ENCODE measurements at regions not wholly inside any gene's neighbourhood (a gene's known extent, or its start where the extent isn't known, plus 50 kb on each side); places are given as distances from the start of the nearest gene placed in this dataset.

DNA sequence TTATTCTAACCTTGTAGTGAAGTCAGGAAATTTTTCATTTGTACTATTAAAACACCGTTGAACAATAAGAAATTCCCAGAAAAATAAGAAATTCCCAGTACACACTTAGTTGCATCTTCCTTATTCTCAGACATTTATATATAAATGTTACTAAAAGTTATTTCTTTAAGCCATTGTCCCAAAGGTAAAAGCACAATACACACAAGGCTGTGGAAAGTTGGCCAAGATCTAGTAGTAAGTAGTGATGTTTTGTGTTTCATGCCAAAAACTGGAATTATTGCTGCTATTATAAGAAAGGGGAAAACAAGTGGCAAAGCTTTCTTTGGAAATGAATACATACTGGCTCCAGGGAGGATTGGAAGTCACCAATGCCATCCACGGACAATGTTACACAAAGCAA lies 802.5 kb upstream of the DPPA4 start:
- Mint-ChIP-seq H3K4me3 (no peak overlapping the region), H3K27me3 (ENCODE audit: insufficient read depth) (no peaks in the 10 kb centered on the region), H3K36me3 (ENCODE audit: low read depth) (no peaks in the 10 kb centered on the region), H3K4me1 (ENCODE audit: low read depth) (no peaks in the 10 kb centered on the region), H3K27ac (no peak overlapping the region), H3K9me3 (no peaks in the 10 kb centered on the region)
- DNase-seq (ENCODE audit: low spot score): no peak
- intact Hi-C loops (cut with micrococcal nuclease): no loop called here

DNA sequence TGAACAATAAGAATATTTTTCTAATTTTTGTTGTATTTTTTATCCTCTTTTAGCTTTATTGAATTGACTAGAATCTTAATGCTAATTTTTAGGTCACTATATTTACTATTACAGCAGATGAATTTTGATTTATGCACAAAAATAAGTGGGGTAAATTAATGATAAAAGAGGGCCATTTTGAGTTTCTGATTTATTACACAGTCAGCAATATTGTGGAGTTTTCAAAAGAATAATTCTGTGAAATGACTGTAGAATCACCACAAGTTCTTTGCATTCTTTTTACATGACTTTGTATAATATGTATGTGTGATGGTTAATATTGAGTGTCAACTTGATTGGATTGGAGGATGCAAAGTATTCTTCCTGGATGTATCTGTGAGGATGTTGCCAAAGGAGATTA lies 812.4 kb upstream of the DPPA4 start:
- Mint-ChIP-seq H3K27ac (no peak overlapping the region), H3K4me1 (ENCODE audit: low read depth) (no peaks in the 10 kb centered on the region), H3K27me3 (ENCODE audit: insufficient read depth) (no peaks in the 10 kb centered on the region), H3K36me3 (ENCODE audit: low read depth) (no peaks in the 10 kb centered on the region), H3K4me3 (no peak overlapping the region), H3K9me3 (no peaks in the 10 kb centered on the region)
- DNase-seq (ENCODE audit: low spot score): no peak
- intact Hi-C loops (cut with micrococcal nuclease): no loop called here

DNA sequence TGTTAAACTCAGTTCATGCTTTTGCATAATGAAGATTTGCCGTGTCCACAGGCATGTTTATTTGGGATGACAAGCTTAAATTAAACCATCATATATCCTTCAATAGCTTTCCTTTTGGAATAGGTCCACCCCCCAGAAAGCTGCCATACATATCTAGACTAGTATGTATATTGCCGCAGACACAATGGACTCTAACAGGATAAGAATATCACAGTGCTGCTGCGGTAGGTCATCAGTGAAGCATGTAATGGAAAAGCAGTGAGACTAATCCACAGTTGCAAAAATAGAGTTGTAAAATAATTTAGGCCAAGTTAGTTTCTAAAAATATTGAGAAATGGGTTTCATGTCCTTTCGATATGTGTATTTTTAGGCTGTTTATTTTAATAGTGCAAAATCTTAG lies 819.9 kb upstream of the DPPA4 start:
- intact Hi-C loops (cut with micrococcal nuclease): no loop called here
- no peaks in the 10 kb centered on the region for H3K4me1 Mint-ChIP-seq (ENCODE audit: low read depth)
- H3K4me3 Mint-ChIP-seq: no peak overlapping the region
- no peak overlapping the region for H3K27ac Mint-ChIP-seq
- no peaks in the 10 kb centered on the region for H3K36me3 Mint-ChIP-seq (ENCODE audit: low read depth)
- H3K27me3 Mint-ChIP-seq (ENCODE audit: insufficient read depth): no peaks in the 10 kb centered on the region
- DNase-seq (ENCODE audit: low spot score): no peak
- no peaks in the 10 kb centered on the region for H3K9me3 Mint-ChIP-seq

DNA sequence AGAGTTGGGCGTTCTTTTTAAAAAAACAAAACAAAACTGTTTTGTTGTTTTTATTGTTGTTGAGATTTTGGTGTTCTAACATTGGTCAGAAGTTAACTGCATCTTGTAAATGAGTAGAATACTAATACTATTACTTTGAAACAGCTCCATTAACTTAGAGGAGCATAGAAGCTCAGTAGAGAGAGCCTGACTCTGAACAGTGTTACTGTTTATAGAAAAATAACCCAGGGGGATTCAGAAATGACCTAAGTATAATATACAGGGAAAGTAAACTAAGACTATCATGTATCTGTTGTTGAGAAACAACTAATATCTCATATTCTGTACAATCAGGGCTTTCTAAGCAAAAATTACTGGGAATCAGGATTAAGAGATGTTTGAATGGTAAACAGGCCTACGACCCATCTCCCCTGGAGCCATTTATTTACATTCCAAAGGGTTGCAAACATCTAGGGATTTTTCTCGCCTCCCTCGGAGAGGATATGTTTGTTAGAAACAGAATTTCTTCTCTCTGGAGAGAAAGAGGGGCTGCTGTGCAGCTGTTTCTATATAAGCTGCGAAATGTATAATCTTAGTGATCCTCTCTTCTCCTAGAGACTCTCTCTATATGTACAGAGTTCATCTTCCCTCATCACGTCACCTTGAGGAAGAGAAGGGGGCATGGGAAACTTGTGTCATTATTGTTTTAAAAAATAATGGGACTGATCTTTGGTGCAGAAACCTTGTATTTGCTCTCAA lies 827.5 kb upstream of the DPPA4 start:
- Mint-ChIP-seq H3K27me3 (ENCODE audit: insufficient read depth) (no peaks in the 10 kb centered on the region), H3K4me3 (no peak overlapping the region), H3K36me3 (ENCODE audit: low read depth) (no peaks in the 10 kb centered on the region), H3K27ac (no peak overlapping the region), H3K4me1 (ENCODE audit: low read depth) (no peaks in the 10 kb centered on the region), H3K9me3 (no peaks in the 10 kb centered on the region)
- no peak for DNase-seq (ENCODE audit: low spot score)
- intact Hi-C loops (cut with micrococcal nuclease): no loop called here

DNA sequence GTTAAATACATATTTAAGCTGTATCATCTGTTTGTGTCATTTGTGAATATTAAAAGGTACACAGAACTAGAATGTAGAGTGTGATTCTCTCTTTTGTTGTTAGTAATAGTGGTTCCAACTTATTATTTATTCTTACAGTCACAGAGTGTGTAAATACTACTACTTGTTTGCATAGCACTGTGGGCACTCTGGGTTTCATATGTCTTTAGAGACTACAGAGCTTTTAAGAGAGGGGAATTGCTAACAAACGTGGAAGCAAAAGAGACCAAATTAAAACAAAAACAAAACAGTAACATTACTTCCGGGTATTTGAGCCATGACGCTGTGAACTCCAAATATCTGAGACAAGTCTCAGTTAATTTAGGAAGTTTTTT lies 828.0 kb upstream of the DPPA4 start:
- Mint-ChIP-seq H3K36me3 (ENCODE audit: low read depth) (no peaks in the 10 kb centered on the region), H3K4me1 (ENCODE audit: low read depth) (no peaks in the 10 kb centered on the region), H3K27me3 (ENCODE audit: insufficient read depth) (no peaks in the 10 kb centered on the region), H3K4me3 (no peak overlapping the region), H3K27ac (no peak overlapping the region), H3K9me3 (no peaks in the 10 kb centered on the region)
- no peak for DNase-seq (ENCODE audit: low spot score)
- intact Hi-C loops (cut with micrococcal nuclease): no loop called here

DNA sequence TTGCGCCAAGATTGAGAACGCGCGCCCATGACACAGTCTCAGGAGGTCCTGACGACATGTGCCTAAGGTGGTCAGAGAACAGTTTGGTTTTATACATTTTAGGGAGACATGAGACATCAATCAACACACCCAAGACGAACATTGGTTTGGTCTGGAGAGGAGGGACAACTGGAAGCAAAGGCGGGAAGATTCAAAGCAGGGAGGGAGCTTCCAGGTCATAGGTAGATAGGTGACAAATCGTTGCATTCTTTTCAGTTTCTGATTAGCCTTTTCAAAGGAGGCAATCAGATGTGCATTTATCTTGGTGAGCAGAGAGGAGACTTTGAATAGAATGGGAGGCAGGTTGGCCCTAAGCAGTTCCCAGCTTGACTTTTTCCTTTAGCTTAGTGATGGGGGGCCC lies 828.4 kb upstream of the DPPA4 start:
- no peaks in the 10 kb centered on the region for H3K9me3 Mint-ChIP-seq
- H3K36me3 Mint-ChIP-seq (ENCODE audit: low read depth): no peaks in the 10 kb centered on the region
- H3K27me3 Mint-ChIP-seq (ENCODE audit: insufficient read depth): no peaks in the 10 kb centered on the region
- no peaks in the 10 kb centered on the region for H3K4me1 Mint-ChIP-seq (ENCODE audit: low read depth)
- intact Hi-C loops (cut with micrococcal nuclease): no loop called here
- DNase-seq (ENCODE audit: low spot score): no peak
- no peak overlapping the region for H3K4me3 Mint-ChIP-seq
- H3K27ac Mint-ChIP-seq: no peak overlapping the region

DNA sequence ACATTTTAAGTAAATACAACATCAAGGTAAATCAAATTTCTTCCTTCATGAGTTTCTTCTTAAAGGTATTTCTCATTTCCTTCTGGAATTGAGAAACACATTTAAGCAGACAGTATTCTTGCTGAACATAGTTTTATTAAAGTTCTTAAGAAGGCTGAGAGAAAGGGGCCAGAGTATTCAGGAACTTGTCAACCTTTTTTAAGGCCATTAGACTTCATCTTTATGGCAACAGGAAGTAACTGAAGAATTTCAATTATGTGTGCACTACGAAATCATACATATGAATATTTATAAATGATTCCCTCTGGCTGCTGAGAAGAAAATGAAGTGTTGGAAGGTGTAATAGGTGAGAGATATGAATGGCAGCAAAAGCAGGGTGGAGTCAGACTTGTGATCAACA lies 829.4 kb upstream of the DPPA4 start:
- Mint-ChIP-seq H3K36me3 (ENCODE audit: low read depth) (no peaks in the 10 kb centered on the region), H3K27ac (no peak overlapping the region), H3K4me3 (no peak overlapping the region), H3K4me1 (ENCODE audit: low read depth) (no peaks in the 10 kb centered on the region), H3K27me3 (ENCODE audit: insufficient read depth) (no peaks in the 10 kb centered on the region), H3K9me3 (no peaks in the 10 kb centered on the region)
- DNase-seq (ENCODE audit: low spot score): no peak
- intact Hi-C loops (cut with micrococcal nuclease): no loop called here

DNA sequence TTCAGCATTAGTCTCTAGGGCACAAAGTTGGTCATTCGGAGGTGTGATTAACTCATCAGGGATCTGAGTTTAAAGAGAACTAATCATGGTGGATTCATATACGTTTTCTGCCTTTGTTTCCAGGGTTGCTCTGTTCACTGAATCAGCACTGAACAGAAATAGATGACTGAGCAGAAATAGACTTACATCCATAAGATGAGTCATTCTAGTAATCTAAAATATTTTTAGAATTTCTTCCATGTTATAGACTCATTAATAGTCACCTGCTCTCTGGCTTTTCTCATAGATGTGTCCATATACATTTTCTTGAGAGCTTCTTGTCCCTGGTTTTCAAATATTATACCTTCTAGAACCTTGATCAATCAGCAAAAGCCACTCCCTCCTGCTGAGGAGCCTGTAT lies 837.6 kb upstream of the DPPA4 start:
- no peaks in the 10 kb centered on the region for H3K36me3 Mint-ChIP-seq (ENCODE audit: low read depth)
- no peak overlapping the region for H3K4me3 Mint-ChIP-seq
- no peak overlapping the region for H3K27ac Mint-ChIP-seq
- H3K4me1 Mint-ChIP-seq (ENCODE audit: low read depth): no peaks in the 10 kb centered on the region
- intact Hi-C loops (cut with micrococcal nuclease): no loop called here
- no peak for DNase-seq (ENCODE audit: low spot score)
- no peaks in the 10 kb centered on the region for H3K9me3 Mint-ChIP-seq
- no peaks in the 10 kb centered on the region for H3K27me3 Mint-ChIP-seq (ENCODE audit: insufficient read depth)

DNA sequence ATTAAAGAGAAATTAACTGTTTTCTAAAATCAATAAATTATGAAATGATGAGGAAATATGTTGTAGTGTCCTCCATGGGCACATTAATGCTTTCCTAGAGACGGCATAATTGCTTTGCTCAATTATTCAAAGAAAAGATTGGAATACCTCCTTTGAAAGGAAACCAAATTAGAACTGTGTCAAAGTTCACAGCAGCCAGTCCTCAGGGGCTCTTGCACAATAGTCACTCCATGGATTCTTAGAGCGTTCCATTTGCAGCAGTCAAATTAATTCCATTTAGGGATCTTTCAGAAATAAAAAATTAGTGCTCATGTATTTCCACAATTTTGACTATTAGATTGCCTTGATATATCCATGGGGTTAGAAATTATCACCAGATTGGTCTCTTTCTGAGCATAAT lies 841.6 kb upstream of the DPPA4 start:
- Mint-ChIP-seq H3K4me3 (no peak overlapping the region), H3K27ac (no peak overlapping the region), H3K27me3 (ENCODE audit: insufficient read depth) (no peaks in the 10 kb centered on the region), H3K36me3 (ENCODE audit: low read depth) (no peaks in the 10 kb centered on the region), H3K9me3 (no peaks in the 10 kb centered on the region), H3K4me1 (ENCODE audit: low read depth) (no peaks in the 10 kb centered on the region)
- intact Hi-C loops (cut with micrococcal nuclease): no loop called here
- no peak for DNase-seq (ENCODE audit: low spot score)

DNA sequence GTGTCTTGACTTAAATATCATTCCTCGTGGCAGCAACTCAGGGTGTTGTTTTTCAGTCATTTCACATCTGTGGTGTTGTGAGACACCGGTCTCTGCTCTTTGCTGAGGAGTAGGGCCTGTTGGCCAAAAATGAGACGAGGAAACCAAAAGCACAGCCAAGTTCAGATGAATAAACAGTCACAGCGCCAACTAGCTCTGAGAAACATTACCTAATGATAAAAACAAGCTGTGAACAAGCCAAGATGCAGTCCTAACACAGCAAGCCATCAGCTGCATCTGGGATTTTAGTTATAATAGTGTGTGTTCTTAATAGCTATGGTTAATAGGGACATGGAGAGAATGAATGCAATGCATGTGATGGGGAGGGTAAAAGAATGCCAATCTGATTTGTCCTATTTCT lies 843.4 kb upstream of the DPPA4 start:
- DNase-seq (ENCODE audit: low spot score): no peak
- no peak overlapping the region for H3K27ac Mint-ChIP-seq
- intact Hi-C loops (cut with micrococcal nuclease): no loop called here
- no peaks in the 10 kb centered on the region for H3K27me3 Mint-ChIP-seq (ENCODE audit: insufficient read depth)
- H3K9me3 Mint-ChIP-seq: no peaks in the 10 kb centered on the region
- no peaks in the 10 kb centered on the region for H3K36me3 Mint-ChIP-seq (ENCODE audit: low read depth)
- no peaks in the 10 kb centered on the region for H3K4me1 Mint-ChIP-seq (ENCODE audit: low read depth)
- no peak overlapping the region for H3K4me3 Mint-ChIP-seq

DNA sequence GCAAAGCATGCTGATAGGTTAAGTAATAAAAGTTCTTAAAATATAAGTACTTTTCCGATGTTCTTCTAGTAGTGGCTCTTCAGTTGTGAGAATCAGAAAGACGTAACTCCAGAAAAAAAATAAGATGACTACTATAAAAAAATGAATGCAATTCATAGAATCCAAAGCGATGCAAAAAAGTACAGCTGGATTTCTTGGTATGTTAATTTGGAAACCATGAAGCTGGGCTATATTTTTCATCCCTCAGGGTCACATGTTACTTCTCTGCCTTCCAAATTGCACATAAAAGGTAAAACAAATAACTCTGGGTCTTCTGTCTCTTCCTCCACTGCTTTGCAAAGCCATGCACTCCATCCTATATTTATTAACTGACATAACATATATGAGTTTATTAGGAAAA lies 843.9 kb upstream of the DPPA4 start:
- no peaks in the 10 kb centered on the region for H3K27me3 Mint-ChIP-seq (ENCODE audit: insufficient read depth)
- H3K27ac Mint-ChIP-seq: no peak overlapping the region
- no peak overlapping the region for H3K4me3 Mint-ChIP-seq
- intact Hi-C loops (cut with micrococcal nuclease): no loop called here
- no peaks in the 10 kb centered on the region for H3K36me3 Mint-ChIP-seq (ENCODE audit: low read depth)
- DNase-seq (ENCODE audit: low spot score): no peak
- H3K9me3 Mint-ChIP-seq: no peaks in the 10 kb centered on the region
- no peaks in the 10 kb centered on the region for H3K4me1 Mint-ChIP-seq (ENCODE audit: low read depth)

DNA sequence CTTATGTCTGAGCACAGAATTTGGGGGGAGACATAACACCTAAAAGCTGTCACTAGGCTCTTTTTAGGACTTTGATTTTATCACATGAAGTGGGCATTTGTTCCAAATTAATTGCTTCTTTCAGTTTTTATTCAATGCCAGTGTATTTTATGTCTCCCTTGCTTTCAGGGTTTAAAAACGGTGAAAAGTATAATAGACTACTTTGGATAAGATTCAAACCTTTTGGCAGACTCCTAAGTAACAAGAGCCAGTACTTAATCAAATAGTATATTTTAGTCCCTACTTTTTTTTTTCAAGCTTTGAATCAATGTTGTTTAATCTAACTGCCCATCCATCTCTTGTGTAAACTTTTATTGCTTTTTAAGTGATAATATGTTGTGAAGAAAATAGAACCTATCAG lies 847.2 kb upstream of the DPPA4 start:
- no peak overlapping the region for H3K27ac Mint-ChIP-seq
- no peaks in the 10 kb centered on the region for H3K4me1 Mint-ChIP-seq (ENCODE audit: low read depth)

DNA sequence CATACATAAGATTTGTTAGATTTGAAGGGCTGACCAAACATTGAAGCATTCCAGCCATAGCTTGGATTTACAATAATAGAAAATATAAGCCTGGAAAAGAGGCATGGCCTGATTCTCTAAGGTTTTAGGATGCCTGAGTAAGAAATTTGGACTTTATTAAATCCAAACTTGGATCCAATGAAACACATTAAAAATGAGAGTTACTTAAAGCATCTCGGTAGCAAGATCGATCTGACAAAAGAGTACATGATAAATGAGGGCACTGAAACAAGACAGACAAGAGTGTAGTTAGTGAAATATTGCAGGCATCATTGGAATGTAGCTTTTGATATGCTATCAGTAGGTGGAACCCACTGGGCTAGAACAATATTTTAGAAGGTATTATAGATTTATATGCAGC lies 855.7 kb upstream of the DPPA4 start:
- intact Hi-C loops (cut with micrococcal nuclease): no loop called here
- H3K27me3 Mint-ChIP-seq (ENCODE audit: insufficient read depth): no peaks in the 10 kb centered on the region
- H3K4me1 Mint-ChIP-seq (ENCODE audit: low read depth): no peaks in the 10 kb centered on the region
- H3K9me3 Mint-ChIP-seq: no peaks in the 10 kb centered on the region
- no peaks in the 10 kb centered on the region for H3K36me3 Mint-ChIP-seq (ENCODE audit: low read depth)
- DNase-seq (ENCODE audit: low spot score): no peak
- H3K27ac Mint-ChIP-seq: no peak overlapping the region
- no peak overlapping the region for H3K4me3 Mint-ChIP-seq

More for the DNA sequence above, 847.2 kb upstream of the DPPA4 start:
- intact Hi-C loops (cut with micrococcal nuclease): no loop called here
- Mint-ChIP-seq H3K9me3 (no peaks in the 10 kb centered on the region), H3K36me3 (ENCODE audit: low read depth) (no peaks in the 10 kb centered on the region), H3K27me3 (ENCODE audit: insufficient read depth) (no peaks in the 10 kb centered on the region), H3K4me3 (no peak overlapping the region)
- DNase-seq (ENCODE audit: low spot score): no peak

Data from activated T-helper 1 cell treated with anti-CD3 and anti-CD28 coated beads, Interleukin-12 subunit alpha, Interleukin-12 subunit beta, Interleukin-2, Interleukin-4 antibody, amounts not matched to agents 30 ng/mL and 10 ng/mL and 1 ng/mL, durations not matched to agents 14 hours and 24 hours and 36 hours (primary cell).